WI38 (cell line): ENCODE measurements at regions not wholly inside any gene's neighbourhood (a gene's known extent, or its start where the extent isn't known, plus 50 kb on each side); places are given as distances from the start of the nearest gene placed in this dataset.

ENCODE experiments used
- H3K4me3 ChIP-seq: 2 replicates; pipeline ENCODE4 v1.5.1; 2011; ENCODE audit warnings: low read depth, mild to moderate bottlenecking, control low read depth, low read length
- TF ChIP-seq, protein P1 (sequence below): IDR thresholded peaks from 2 replicates; pipeline ENCODE4 v1.5.1; 2012; ENCODE audit warnings: low read depth, mild to moderate bottlenecking, control low read depth, low read length

DNA sequence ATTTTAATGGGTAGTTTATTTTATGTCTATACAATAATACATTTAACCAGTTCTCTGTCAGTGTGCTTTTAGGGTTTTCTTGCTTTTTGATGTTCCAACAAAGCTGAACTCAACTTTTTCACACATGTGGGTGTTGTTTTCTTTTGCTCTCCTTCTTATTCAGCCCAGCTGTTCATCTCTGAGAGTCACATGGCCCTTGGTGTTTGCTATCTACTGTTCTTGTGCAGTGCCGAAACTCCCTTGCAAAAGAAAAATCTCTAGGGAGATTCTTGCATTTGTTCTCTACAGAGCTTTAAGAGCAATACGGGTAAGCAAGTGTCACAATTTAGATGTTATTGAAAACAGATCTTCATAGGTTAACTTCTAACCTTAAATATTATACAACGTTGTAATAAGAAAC lies 281.1 kb upstream of the CXADR start:
- H3K4me3 ChIP-seq: no peak overlapping the region
- TF ChIP-seq, protein P1, sequence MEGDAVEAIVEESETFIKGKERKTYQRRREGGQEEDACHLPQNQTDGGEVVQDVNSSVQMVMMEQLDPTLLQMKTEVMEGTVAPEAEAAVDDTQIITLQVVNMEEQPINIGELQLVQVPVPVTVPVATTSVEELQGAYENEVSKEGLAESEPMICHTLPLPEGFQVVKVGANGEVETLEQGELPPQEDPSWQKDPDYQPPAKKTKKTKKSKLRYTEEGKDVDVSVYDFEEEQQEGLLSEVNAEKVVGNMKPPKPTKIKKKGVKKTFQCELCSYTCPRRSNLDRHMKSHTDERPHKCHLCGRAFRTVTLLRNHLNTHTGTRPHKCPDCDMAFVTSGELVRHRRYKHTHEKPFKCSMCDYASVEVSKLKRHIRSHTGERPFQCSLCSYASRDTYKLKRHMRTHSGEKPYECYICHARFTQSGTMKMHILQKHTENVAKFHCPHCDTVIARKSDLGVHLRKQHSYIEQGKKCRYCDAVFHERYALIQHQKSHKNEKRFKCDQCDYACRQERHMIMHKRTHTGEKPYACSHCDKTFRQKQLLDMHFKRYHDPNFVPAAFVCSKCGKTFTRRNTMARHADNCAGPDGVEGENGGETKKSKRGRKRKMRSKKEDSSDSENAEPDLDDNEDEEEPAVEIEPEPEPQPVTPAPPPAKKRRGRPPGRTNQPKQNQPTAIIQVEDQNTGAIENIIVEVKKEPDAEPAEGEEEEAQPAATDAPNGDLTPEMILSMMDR: no peak

DNA sequence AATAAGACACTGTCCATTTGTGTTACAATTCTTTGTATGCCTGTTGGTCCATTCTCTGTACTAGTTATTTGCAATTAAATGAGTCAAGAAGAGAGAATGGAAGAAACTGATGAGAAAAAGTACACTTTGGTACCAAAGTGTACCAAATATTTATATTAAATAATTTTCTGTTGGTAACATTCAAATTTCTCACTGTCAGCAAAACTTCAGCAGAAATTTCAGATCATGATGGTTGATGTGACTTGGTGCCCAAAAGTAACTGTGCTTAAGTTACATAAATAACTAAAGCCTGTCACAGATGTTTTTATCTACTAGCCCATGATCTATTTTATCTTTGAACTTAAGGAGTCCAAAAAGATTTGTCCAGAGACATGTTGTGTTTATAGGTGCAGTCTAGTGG lies 274.4 kb upstream of the CXADR start:
- H3K4me3 ChIP-seq: no peak overlapping the region
- TF ChIP-seq, protein P1: no peak

DNA sequence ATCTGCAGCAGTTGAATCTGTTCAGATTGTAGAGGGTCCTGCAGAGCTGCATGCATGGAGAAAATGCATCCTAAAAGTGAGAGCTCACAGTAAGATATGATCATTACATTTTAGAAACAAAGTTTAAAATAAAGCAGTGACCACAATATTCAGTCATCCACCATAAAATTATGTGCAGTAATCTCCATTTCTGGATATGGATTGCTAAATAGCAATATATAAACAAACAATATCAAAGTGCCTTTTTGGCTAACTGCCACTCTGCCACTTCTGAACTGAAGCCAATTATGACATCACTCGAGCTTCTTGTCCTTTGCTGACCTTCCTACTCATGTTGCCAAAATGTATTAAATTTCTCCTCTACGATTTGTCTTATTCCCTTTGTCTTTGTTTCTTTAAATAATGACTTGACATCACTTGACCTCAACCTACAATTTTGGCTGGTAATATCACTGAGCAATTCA lies 262.0 kb upstream of the CXADR start:
- no peak overlapping the region for H3K4me3 ChIP-seq
- TF ChIP-seq, protein P1: no peak

DNA sequence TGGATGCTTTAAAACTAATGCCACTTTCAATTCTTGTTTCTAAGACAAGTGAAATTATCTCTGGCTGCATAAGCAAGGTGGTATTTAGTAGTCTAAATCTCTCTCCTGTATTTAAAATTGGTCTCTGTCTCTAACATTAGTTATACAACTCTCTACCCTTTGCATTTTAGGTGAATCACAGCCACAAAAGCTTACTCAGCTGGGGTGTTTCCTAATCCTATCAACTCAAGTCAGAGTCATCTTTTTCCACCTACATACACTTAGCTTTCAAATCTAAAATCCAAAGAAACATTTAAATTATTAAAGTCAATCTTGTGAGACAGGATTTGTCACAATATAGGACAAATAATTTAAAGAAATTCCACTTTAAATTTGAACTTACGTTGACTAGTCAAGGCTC lies 255.1 kb upstream of the CXADR start:
- H3K4me3 ChIP-seq: no peak overlapping the region
- TF ChIP-seq, protein P1: no peak

DNA sequence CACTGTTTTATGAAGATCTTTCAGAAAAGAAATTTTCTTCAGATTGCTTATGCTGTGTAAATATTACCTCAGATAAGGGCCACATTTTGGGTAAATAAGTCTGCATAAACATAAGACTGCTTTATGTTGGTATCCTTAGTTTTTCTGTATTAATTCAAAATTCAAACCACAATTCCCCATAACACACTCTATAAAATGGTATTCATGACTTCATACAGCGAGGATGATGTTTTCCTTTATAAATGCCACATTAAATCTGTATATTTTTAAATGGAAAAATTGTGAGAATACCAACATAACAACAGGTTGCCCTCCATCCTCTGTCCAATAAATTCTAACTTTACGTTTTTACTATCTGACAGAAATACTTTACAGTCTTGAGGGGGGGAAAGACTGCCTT lies 248.7 kb upstream of the CXADR start:
- TF ChIP-seq, protein P1: no peak
- H3K4me3 ChIP-seq: no peak overlapping the region

DNA sequence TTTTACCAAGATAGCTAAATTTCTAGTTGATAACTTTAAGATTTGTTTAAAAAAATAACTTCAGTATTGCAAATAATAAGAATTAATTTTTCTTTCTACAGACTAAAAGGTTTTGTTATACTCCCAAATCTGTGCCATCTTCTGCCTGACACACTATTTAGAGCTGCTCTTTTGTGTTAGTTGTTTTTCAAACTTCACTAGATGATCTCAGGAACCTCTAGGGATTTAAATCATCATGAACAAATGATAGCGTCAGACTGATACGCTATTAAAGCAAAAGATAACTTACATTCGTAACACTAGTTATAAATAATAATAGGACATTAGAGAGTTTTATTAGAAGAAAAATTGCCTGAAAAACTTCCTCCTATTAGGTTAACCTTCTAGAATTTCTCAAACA lies 243.1 kb upstream of the CXADR start:
- TF ChIP-seq, protein P1: no peak
- H3K4me3 ChIP-seq: no peak overlapping the region

DNA sequence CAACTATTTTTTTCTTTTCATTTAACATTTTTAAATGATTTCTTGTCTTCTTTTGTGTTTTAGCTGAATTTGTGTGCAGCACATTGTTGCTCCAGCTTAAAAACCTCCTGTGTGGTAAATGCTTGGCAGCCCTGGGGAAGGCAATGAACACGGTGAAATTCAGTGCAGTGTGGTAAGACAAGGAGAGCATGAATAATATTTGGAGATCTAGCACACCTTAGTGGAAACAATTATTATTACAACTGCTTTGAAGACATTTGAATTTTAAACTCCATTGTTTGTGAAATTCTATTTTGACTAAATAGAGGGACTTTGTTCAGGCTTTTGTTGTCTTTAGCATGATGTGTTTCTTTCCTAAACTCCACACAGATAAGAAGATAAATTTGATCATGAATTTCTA lies 242.6 kb upstream of the CXADR start:
- H3K4me3 ChIP-seq: no peak overlapping the region
- TF ChIP-seq, protein P1: no peak
